Esophagus muscularis mucosa (tissue), 4 donors: ENCODE measurements at regions not wholly inside any gene's neighbourhood (a gene's known extent, or its start where the extent isn't known, plus 50 kb on each side); places are given as distances from the start of the nearest gene placed in this dataset.
"Not testable (repeated sequence)": the region's sequence is repeated elsewhere in the genome, so short reads cannot be mapped to it uniquely, and the experiment has no call there.

ENCODE experiments used
- DNase-seq: peaks from one replicate; pipeline ENCODE4 v3.0.0-alpha.2; 2017; ENCODE audit errors: extremely low spot score
- H3K27ac ChIP-seq, 4 donors: fragments of 200-600 bp; sonication (generic); replicated peaks in 1 of 4; 1 replicate in 3 of 4; 2 replicates in 1 of 4; pipeline ENCODE4 v1.5.1; 2016 to 2019; ENCODE audit warnings: mild to moderate bottlenecking in 1 of 4
- H3K27me3 ChIP-seq, 4 donors: fragments of 200-600 bp; sonication (generic); one replicate each; pipeline versions ENCODE4 v1.5.1 to v1.6.0; 2016 to 2019
- H3K36me3 ChIP-seq, 4 donors: fragments of 200-600 bp; sonication (generic); one replicate each; pipeline ENCODE4 v1.5.1; 2016 to 2019
- H3K4me1 ChIP-seq, 4 donors: fragments of 200-600 bp; sonication (generic); one replicate each; pipeline ENCODE4 v1.5.1; 2016 to 2019
- H3K4me3 ChIP-seq, 4 donors: fragments of 200-600 bp; sonication (generic); 1 replicate in 2 of 4; 2 replicates in 2 of 4; pipeline ENCODE4 v1.5.1; 2016 to 2019; ENCODE audit warnings: mild to moderate bottlenecking in 4 of 4, moderate library complexity in 1 of 4
- H3K9me3 ChIP-seq, 4 donors: fragments of 200-600 bp; sonication (generic); 1 replicate in 3 of 4; 2 replicates in 1 of 4; pipeline ENCODE4 v1.5.1; 2016 to 2019
- WGBS: methylation state at CpG from one replicate; pipeline ENCODE4 v1.1.5; 2018; 5-methylcytosine and 5-hydroxymethylcytosine counted together
- intact Hi-C: fragments of 100-400 bp; cut with DNase I; formaldehyde crosslinking; loops from one replicate; pipeline ENCODE4 v1.15.1; 2023

DNA sequence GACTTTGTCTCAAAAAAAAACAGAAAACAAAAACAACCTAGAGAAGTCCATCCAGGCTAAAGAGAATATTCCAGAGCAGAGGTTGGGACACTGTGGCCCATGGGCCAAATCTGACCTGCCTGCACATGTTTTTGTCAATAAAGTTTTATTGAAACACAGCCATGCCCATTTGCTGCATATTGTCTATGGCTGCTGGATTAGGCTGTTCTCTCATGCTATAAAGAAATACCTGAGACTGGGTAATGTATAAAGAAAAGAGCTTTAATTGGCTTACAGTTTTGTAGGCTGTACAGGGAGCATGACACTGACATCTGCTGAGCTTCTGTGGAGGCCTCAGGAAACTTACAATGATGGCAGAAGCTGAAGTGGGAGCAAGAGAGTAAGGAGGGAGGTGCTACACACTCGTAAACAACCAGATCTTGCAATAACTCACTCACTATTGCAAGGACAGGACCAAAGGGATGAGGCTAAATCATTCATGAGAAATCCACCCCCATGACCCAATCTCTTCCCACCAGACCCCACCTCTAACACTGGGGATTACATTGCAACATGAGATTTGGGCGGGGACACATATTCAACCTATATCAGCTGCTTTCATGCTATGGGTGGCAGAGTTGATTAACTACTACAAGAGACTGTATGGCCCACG, 122.5 kb upstream of the KRTAP5-11 start:
- H3K27me3 ChIP-seq, H3K9me3 ChIP-seq, H3K36me3 ChIP-seq, DNase-seq, H3K4me1 ChIP-seq, H3K4me3 ChIP-seq, intact Hi-C loops, H3K27ac ChIP-seq: not testable (repeated sequence)
- 88% methylated on average over 2 of the region's 3 CpGs for WGBS

DNA sequence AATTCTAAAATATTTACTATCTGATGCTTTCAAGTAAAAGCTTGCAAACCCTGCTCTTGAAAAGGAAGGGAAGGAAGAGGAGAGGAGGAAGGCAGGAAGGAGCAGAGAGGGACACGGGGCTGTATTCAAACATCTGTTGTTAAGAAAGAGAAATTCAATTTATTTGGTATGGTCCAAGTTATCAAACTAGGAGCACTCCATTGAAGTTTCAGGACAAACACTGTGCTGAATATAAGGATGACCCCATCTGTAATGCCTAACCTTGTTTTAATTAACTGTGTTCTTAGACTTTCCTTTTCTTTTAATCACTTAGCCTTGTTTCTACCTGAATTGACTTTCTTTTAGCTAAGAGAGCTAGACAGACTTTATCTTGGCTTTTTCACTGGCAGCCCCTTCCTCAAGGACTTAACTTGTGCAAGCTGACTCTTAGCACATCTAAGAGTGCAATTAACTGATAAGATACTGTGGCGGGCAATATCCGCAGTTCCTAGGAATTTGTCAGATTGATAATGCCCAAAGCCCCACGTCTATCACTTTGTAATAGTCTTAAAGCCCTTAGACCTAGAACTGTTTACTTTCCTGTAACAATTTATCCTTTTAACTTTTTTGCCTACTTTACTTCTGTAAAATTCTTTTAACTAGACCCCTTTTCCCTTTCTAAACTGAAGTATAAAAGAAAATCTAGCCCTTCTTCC, 123.2 kb upstream of the KRTAP5-11 start:
- H3K4me1 ChIP-seq, result peaks cover 0 to 12% (median 10%) of the 10 kb centered on the region in 4 donors
- DNase-seq, H3K4me3 ChIP-seq, intact Hi-C loops, H3K9me3 ChIP-seq, H3K36me3 ChIP-seq, H3K27me3 ChIP-seq, H3K27ac ChIP-seq: not testable (repeated sequence)
- 64% methylated on average over 3 of the region's 4 CpGs for WGBS

DNA sequence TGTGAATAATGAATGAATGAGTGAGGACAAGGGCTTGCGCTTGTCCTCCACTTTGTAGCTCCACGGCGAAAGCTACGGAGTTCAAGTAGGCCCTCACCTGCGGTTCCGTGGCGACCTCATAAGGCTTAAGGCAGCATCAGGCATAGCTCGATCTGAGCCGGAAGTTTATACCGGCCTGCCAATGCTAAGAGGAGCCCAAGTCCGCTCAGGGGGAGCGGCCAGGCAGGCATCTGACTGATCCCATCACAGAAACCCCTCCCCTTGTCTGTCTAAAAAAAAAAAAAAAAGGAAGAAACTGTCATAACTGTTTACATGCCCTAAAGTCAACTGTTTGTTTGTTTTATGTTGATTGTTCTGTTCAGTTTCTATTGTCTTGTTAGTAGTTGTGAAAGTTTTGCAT, 124.4 kb upstream of the KRTAP5-11 start:
- intact Hi-C loops, DNase-seq, H3K36me3 ChIP-seq, H3K9me3 ChIP-seq, H3K27ac ChIP-seq, H3K27me3 ChIP-seq, H3K4me3 ChIP-seq: not testable (repeated sequence)
- 81% methylated on average over 12 of the region's 12 CpGs for WGBS
- H3K4me1 ChIP-seq, result peaks cover 0 to 12% (median 10%) of the 10 kb centered on the region in 4 donors

DNA sequence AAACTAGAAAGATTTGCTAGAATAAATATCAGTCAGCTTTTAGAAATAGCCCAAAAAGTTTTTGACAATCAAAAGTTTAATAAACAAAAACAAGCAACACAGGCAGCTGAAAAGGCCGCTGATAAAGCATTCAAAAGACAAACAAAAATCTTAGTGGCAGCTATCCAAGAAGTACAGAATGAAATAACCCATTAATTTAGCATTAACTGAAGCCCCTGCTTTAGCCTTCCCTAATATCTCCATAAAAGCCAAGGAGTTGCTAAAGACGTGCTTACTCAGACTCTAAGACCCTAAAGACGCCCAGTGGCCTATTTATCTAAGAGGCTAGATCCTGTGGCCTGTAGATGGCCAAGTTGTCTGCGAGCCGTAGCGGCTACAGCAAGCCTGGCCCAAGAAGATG, 123.5 kb upstream of the DEFB108B start:
- H3K27me3 ChIP-seq, H3K4me3 ChIP-seq, H3K27ac ChIP-seq, H3K9me3 ChIP-seq, H3K36me3 ChIP-seq, DNase-seq, intact Hi-C loops: not testable (repeated sequence)
- peaks cover 0 to 12% (median 10%) of the 10 kb centered on the region in 4 donors for H3K4me1 ChIP-seq
- 75% methylated on average over 6 of the region's 6 CpGs for WGBS

DNA sequence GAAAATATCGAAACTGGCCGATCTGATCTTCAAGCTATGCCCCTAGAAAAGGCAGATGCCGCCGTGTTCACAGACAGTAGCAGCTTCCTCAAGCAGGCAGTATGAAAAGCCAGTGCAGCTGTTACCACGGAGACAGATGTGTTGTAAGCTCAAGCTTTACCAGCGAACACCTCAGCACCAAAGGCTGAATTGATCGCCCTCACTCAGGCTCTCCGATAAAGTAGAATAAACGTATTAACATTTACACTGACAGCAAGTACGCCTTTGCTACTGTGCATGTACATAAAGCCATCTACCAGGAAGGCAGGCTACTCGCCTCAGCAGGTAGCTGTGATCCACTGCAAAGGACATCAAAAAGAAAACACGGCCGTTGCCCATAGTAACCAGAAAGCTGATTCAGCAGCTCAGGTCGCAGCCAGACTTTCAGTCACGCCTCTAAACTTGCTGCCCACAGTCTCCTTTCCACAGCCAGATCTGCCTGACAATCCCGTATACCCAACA, 122.8 kb upstream of the DEFB108B start:
- WGBS, result 37% methylated on average over 14 of the region's 16 CpGs
- H3K9me3 ChIP-seq, H3K27ac ChIP-seq, H3K27me3 ChIP-seq, H3K36me3 ChIP-seq, DNase-seq, intact Hi-C loops: not testable (repeated sequence)
- H3K4me3 ChIP-seq, result peak overlapping the region in 1 of 4 donors; percentile 9
- H3K4me1 ChIP-seq, result peaks cover 0 to 12% (median 10%) of the 10 kb centered on the region in 4 donors

DNA sequence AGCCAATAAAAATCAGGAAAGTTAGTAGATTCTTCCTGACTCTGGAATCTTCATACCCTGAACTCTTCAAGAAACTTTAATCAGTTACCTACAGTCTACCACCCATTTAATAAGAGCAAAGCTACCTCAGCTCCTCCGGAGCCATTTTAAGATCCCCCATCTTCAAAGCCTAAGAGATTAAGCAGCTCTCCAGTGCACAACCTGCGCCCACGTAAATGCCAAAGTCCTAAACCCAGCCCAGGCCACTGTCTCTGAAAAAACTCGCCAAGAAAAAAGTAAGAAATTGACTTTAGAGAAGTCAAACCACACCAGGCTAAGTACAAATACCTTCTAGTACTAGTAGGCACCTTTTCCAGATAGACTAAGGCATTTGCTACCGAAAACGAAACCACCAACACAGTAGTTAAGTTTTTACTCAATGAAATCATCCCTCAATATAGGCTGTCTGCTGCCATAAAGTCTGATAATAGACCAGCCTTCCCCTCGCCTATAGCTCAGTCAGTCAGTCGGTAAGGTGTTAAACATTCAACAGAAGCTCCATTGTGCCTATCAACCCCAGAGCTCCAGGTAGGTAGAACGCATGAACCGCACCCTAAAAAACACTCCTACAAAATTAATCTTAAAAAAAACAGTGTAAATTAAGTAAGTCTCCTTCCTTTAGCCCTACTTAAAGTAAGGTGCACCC, 122.2 kb upstream of the DEFB108B start:
- H3K36me3 ChIP-seq, result not testable (repeated sequence)

DNA sequence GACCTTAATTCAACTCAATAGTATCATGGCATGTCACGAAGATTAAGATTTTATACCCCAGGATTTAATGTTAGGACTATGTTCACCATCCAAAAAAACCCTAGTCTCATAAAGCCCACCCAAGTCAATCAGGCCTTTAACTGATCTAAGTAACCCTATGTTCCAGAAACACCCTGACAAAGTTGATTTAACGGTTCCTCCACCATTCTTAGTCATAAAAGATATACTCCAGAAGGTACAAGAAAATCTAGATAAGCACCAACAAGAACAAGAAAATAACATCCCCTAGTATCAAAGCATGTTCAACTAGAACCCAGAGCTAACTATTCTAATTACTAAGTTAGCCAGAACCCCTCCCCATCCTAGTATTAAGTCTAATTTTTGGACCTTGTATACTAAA, 120.7 kb upstream of the DEFB108B start:
- H3K9me3 ChIP-seq, H3K36me3 ChIP-seq, H3K4me3 ChIP-seq, intact Hi-C loops, DNase-seq, H3K27ac ChIP-seq, H3K27me3 ChIP-seq: not testable (repeated sequence)
- peaks cover 0 to 12% (median 10%) of the 10 kb centered on the region in 4 donors for H3K4me1 ChIP-seq
- 83% methylated on average over 2 of the region's 2 CpGs for WGBS

More for the DNA sequence above, 122.2 kb upstream of the DEFB108B start:
- H3K9me3 ChIP-seq, H3K27me3 ChIP-seq, intact Hi-C loops, DNase-seq, H3K4me3 ChIP-seq, H3K27ac ChIP-seq: not testable (repeated sequence)
- H3K4me1 ChIP-seq, result peaks cover 0 to 12% (median 10%) of the 10 kb centered on the region in 4 donors
- WGBS, result 79% methylated on average over 10 of the region's 10 CpGs

DNA sequence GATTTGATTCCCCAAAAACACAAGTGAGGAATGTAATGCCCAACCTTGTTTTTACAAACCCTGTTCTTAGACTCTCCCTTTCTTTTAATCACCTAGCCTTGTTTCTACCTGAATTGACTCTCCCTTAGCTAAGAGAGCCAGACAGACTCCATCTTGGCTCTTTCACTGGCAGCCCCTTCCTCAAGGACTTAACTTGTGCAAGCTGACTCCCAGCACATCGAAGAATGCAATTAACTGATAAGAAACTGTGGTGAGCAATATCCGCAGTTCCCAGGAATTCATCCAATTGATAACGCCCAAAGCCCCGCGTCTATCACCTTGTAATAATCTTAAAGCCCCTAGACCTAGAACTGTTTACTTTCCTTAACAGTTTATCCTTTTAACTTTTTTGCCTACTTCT, 120.2 kb upstream of the DEFB108B start:
- H3K27ac ChIP-seq, intact Hi-C loops, H3K27me3 ChIP-seq, H3K9me3 ChIP-seq, H3K36me3 ChIP-seq, H3K4me3 ChIP-seq, DNase-seq: not testable (repeated sequence)
- WGBS, result 82% methylated on average over 5 of the region's 5 CpGs
- H3K4me1 ChIP-seq, result peaks cover 0 to 12% (median 10%) of the 10 kb centered on the region in 4 donors

DNA sequence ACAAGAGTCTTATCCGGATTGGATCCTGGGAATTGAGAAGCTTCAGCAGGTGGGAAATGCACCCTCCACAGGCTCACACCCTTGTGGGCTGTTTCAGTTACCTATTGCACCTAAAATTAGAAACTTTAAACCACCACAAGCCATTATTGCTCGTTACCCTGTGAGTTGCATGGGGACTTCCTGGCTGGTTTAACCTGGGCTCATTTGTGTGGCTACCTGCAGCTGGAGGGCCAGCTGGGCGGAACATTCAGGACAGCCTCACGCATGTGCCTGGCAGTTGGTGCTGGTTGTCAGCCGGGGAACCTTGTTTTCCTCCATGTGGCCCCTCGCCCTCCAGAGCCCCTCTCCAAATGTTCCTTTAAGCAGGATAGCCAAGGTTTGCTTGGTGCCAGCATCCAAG, 118.5 kb upstream of the DEFB108B start:
- H3K27ac ChIP-seq, H3K27me3 ChIP-seq, intact Hi-C loops, H3K36me3 ChIP-seq, H3K4me3 ChIP-seq, H3K9me3 ChIP-seq, DNase-seq: not testable (repeated sequence)
- WGBS, result 95% methylated on average over 5 of the region's 6 CpGs
- peaks cover 0 to 12% (median 9%) of the 10 kb centered on the region in 4 donors for H3K4me1 ChIP-seq

DNA sequence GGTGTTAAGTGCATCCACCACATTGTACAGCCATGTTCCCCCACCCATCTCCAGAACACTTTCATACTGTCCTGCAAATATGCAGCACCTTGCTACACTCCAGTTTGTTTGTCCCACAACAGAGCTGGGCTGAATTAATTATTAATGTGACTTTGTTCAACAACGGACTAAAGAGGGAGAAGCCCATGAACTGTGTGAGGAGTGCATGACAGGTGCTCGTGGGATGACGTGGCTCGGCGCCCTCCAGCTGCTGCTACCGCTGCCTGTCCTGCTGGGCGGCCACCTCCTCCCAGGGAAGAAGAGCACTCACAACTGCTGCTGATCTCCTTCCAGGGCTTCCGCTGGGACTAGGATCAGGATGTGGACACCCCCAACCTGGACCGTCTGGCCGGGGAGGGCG, 111.2 kb upstream of the DEFB108B start:
- H3K9me3 ChIP-seq, H3K27me3 ChIP-seq, H3K4me3 ChIP-seq, H3K36me3 ChIP-seq, H3K4me1 ChIP-seq, DNase-seq, H3K27ac ChIP-seq, intact Hi-C loops: not testable (repeated sequence)
- 90% methylated on average over 6 of the region's 11 CpGs for WGBS

DNA sequence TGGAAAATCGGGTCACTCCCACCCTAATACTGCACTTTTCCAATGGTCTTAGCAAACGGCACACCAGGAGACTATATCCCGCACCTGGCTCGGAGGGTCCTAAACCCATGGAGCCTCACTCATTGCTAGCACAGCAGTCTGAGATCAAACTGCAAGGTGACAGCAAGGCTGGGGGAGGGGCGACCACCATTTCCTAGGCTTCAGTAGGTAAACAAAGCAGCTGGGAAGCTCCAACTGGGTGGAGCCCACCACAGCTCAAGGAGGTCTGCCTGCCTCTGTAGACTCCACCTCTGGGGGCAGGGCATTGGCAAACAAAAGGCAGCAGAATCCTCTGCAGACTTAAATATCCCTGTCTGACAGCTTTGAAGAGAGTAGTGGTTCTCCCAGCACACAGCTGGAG, 109.0 kb upstream of the DEFB108B start:
- intact Hi-C loops, H3K9me3 ChIP-seq, H3K4me1 ChIP-seq, H3K27ac ChIP-seq, H3K27me3 ChIP-seq, H3K4me3 ChIP-seq, H3K36me3 ChIP-seq, DNase-seq: not testable (repeated sequence)
- 51% methylated on average over 3 of the region's 5 CpGs for WGBS

DNA sequence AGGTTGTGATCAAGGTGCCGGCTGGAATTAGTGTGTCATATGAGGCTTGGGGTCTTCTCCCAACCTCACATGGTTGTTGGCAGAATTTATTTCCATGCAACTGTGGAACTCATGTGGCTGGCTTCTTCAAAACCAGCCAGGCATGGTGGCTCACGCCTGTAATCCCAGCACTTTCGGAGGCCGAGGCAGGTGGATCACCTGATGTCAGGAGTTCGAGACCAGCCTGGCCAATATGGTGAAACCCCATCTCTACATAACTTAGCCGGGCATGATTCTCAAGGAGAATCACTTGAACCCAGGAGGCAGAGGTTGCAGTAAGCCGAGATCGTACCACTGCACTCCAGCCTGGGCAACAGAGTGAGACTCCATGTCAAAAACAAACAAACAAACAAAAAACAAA, 102.3 kb upstream of the DEFB108B start:
- H3K27me3 ChIP-seq, DNase-seq, H3K4me3 ChIP-seq, H3K27ac ChIP-seq, H3K36me3 ChIP-seq, intact Hi-C loops, H3K4me1 ChIP-seq, H3K9me3 ChIP-seq: not testable (repeated sequence)
- WGBS, result 93% methylated on average over 5 of the region's 8 CpGs
